GM21723 (cell line): ENCODE measurements at regions not wholly inside any gene's neighbourhood (a gene's known extent, or its start where the extent isn't known, plus 50 kb on each side); places are given as distances from the start of the nearest gene placed in this dataset.
"Not testable (repeated sequence)": the region's sequence is repeated elsewhere in the genome, so short reads cannot be mapped to it uniquely, and the experiment has no call there.

ENCODE experiments used
- ATAC-seq: cut with Tn5 transposase; IDR thresholded peaks from one replicate; pipeline ENCODE4 v1.9.1; 2021; ENCODE audit warnings: mild to moderate bottlenecking, moderate library complexity; ENCODE audit not compliant: unreplicated experiment

- ATAC-seq: no peak
Observed at GRCh38 chr7:69225259-69225943, 372.9 kb upstream of the AUTS2 start.

DNA sequence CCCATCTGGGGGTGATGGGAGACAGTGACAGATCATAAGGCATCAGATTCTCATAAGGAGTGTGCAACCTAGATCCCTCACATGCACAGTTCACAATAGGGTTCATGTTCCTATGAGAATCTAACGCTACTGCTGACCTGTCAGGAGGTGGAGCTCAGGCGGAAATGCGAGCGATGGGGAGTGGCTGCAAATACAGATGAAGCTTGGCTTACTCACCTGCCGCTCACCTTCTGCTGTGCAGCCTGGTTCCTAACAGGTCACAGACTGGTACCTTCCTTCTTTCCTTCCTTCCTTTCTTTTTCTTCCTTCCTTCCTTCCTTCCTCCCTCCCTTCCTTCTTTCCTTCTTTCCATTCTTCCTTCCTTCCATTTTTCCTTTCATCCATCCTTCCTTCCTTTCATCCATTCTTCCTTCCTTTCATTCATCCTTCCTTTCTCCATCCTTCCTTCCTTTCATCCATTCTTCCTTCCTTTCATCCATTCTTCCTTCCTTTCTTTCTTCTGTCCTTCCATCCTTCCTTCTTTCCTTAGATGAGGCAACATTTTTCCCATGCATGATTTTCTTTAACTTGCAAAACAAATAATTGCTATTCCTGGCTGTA lies 370.0 kb upstream of the AUTS2 start:
- ATAC-seq: no peak

DNA sequence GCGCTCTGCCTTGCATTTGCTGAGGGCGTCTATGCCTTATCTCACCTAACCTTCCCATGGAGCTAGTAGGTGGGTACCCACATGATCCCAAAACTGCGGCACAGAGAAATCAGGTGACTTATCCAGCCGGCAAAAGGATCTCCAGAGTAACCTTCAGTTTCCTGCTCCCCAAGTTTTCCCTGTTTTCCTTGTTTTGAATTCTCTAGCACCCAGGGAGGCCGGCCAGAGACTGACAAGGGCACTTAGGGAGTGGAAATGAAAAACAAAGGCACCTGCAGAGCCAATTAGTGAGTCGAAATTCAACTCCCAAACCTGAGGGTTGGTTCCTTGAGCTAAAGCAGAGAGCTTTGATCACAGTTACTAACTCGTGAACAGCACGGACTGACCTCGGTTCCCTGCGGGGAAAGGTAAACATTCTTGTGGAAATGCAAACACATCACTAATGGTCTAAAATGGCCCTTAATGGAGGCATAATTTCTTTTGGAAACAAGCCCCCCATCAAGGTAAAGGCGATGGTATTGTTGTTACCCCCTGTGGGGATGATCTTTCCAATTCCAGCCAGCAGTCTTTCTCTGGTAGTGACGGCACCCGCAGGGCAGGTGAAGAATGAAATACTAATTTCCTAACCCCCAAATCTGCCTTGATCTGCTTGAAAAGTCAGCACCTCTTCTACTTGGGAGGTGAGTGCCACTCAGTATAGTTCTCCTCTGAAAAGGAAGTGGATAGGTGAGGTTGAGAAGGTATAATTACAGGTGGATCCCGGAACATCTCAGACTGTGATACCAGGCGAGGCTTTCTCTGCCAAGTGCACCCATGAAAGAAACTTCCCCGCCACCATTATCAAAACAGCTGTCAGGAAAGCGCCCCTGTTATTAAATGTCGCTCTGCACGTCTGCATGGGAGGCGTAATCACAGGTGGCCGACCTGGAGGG lies 365.6 kb upstream of the AUTS2 start:
- ATAC-seq: no peak

DNA sequence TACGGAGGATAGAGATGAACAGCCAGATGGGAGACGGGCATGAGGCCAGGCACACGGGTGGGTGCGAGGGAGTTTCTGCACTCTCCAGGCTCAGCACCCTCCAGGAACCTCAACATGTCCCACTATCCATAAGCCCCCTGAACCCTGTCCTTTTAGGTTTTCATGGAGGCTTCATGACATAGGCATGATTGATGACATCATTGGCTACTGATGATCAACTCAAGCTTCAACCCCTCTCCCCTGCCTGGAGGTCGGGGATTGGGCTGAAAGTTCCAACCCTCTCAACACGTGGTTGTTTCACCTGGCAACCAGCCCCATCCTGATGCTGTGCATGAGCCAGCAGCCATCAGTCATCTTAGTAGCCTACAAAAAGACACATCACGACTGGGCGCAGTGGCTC lies 360.7 kb upstream of the AUTS2 start:
- ATAC-seq: no peak

- ATAC-seq: no peak
Observed at GRCh38 chr7:69243016-69243415, 355.3 kb upstream of the AUTS2 start.

DNA sequence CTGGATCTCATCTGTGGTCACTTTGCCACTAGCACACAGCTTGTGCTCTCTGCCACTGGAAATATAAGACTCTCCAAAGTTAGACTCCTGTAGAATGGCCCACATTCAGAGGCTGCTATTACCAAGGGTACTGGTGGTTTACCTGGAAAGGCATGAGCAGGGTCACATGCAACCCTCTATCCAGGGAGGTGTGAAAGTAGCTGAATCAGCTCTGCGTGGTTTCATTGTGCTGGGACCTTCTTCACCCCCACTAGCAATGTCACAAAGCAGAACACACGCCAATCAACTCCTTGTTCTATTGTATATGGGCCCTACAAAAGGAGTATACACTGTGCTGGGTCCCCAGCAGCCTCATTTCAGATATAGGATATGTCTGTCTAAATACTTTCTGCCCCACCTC lies 353.6 kb upstream of the AUTS2 start:
- no peak for ATAC-seq

DNA sequence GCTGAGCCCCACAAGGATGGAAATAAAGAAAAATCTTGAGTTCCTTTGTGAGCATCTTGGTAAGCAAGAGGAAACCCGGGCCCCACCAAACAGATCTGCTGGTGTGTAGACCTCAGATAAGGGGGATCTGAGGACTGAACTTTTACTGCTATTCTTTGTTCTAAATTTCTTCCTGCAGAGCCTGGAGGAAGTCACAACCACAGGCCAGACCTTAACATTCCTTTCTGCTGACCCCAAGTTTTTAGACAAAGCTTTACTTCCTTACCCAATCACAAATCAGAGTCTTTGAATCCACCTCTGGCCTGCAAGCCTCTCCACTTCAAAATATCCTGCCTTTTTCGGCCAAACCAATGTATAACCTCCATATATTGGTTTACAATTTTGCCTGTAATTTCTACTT lies 352.6 kb upstream of the AUTS2 start:
- ATAC-seq: no peak

GRCh38 chr7:69246758-69247157 lies 351.5 kb upstream of the AUTS2 start:
- ATAC-seq: no peak

DNA sequence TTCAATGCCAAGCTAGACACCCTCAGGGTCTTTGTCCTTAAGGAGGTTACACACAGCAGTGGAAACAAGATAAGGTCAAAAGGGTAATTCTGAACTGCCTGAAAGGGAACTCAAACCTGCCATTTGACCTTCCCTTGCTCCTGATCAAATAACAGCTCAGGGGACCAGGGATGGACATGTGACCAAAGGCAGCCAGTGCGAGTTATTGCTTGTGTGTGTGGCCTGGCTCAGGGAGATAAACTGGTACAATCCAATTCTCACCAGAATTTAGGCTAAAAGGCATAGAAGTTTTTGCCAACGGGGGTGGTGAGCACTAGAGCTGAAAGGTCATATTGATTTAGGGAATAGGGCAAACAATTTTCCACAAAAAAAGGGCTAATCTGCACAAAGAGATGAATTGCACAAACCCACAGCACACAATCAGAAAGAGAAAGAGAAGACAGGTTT lies 349.9 kb upstream of the AUTS2 start:
- ATAC-seq: not testable (repeated sequence)

DNA sequence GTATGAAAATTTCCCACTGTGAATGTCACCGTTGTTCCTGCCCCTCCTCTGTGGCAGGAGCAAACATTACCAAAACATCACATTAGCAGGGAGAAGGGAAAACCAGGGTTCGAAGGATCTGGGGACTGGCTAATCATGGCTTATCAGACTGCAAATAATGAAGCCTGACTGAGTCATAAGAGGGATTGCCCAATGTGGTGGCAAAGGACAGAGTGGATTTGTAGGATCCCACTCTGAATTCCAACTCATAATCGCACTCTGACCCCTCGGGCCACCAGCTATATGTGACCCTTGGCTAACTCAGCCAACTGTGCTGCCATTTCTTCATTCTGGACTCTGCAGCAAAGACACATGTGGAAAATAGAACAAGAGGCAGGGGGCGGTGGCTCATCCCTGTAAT lies 347.3 kb upstream of the AUTS2 start:
- ATAC-seq: no peak

- ATAC-seq: no peak
Observed at GRCh38 chr7:69254643-69255042, 343.6 kb upstream of the AUTS2 start.

DNA sequence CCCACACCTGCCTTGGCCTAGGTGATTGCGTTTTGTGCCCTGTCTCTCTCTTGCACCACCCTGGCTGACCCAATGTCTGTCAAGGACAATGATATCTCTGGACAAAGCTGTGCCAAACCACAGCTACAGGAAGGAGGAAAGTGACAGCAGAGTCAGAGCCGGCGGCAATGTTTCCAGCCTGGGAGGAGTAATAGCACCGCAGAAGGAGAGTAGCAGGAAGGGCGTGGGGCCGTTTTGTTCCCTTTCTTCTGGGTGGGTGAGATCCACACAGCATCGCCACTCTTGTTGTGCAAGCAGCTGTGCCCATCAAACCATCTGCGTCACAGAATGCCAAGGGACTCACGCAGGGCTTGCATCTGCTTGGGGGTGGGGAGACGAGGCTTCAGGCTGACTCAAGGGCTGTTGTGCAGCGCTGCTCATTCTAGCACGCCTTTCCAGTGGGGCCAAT lies 341.6 kb upstream of the AUTS2 start:
- ATAC-seq: no peak

DNA sequence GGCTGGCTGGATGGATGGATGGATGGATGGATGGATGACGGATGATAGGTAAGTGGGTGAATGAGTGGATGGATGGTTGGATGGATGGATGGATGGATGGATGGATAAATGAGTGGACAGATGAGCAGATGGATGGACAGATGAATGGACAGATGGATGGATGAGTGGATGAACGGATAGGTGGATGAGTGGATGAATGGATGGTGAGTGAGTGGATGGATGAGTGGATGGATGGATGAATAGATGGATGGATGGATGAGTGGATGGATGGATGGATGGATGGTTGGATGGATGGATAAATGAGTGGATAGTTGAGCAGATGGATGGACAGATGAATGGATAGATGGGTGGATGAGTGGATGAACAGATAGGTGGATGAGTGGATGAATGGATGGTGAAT lies 340.7 kb upstream of the AUTS2 start:
- ATAC-seq: no peak

- no peak for ATAC-seq
Observed at GRCh38 chr7:69259445-69259844, 338.8 kb upstream of the AUTS2 start.

DNA sequence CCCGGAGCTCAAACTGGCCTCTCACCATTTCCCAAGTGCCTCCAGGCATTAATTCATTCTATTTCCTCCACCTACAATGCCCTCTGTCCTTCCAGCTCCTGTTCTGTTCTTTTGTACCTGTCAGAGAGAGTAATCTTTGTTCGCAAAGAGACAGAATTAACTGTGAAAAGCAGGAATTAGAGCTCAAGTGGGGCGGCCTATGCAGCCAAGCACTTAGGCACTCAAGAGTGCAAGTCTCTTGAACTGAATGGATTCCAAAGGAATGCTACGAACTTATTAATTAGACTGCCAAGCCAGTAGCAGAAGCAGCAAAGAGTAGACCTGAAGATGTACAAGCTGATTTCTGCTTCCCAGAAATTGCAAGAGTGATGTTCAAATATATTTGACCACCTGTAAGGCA lies 338.3 kb upstream of the AUTS2 start:
- no peak for ATAC-seq

- no peak for ATAC-seq
Observed at GRCh38 chr7:69263550-69263949, 334.7 kb upstream of the AUTS2 start.

GRCh38 chr7:69269806-69270205 lies 328.5 kb upstream of the AUTS2 start:
- ATAC-seq: no peak

DNA sequence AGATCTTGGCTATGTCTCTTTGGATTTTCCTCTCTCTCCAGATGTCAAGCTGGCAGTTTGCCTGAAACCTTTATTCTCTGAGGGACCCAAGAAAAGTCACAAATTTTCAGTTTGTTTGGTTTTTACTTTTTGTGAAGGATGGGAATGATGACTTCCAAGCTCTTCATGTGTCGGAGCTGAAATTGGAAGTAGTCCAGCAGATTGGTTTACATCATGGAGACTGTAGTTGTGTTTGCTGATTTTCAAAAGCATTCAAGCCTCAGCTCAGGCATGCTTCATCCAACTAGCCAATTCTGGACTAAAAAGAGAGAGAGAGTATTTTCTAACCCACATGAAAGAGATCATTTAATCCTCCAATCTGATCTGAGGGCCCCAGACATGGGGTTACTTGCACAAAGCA lies 326.2 kb upstream of the AUTS2 start:
- ATAC-seq: no peak

DNA sequence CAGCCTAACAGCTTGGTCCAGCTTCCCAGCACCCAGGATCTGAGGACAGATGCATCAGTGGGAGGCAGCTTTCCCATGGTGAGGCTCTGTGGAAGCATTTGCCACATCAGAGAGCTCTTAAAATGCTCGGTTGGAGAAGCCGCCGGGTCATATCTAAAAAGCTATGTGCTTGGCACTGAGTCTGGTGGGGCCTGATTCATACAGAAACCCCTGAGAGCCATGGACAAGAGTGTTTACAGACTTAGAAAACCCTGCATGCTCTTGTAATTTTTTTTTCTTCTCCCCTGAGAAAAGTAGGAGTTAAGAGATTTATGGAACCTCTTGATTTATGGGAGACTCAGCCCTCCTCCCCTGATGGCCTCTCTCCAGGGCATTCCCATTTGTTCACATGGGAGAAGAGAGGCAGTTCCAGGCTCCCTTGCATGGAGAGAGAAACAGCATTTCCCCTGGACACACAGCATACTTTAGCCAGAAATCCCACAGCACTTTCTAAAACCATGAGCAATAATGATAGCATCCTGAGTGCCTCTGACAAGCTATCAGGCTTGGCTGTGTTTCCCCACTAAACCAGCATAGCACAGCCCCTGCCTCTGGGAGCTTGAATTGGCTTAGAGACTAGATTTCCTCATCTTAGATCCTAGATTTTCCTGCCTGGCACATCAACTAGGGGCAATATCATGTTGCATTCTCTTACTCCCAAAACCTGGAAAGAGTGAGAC lies 322.1 kb upstream of the AUTS2 start:
- no peak for ATAC-seq

- no peak for ATAC-seq
Observed at GRCh38 chr7:69277366-69277765, 320.9 kb upstream of the AUTS2 start.

- no peak for ATAC-seq
Observed at GRCh38 chr7:69282946-69283345, 315.3 kb upstream of the AUTS2 start.
